Ectodermal cell (in vitro differentiated cells): ENCODE measurements at regions not wholly inside any gene's neighbourhood (a gene's known extent, or its start where the extent isn't known, plus 50 kb on each side); places are given as distances from the start of the nearest gene placed in this dataset.
A peak's percentile ranks its signal among the peaks of the same experiment; 100 is the strongest.

ENCODE experiments used
- H3K27ac ChIP-seq: 2 replicates; pipeline ENCODE4 v1.7.0; 2013; ENCODE audit warnings: mild to moderate bottlenecking, low read depth, low read length; ENCODE audit not compliant: insufficient read depth, poor library complexity, severe bottlenecking
- H3K27me3 ChIP-seq: 2 replicates; pipeline ENCODE4 v1.7.0; 2013; ENCODE audit warnings: mild to moderate bottlenecking, low read length; ENCODE audit not compliant: insufficient read depth, control insufficient read depth, poor library complexity, severe bottlenecking
- H3K36me3 ChIP-seq: one replicate; pipeline ENCODE4 v1.7.0; 2013; ENCODE audit warnings: low read length; ENCODE audit not compliant: control insufficient read depth, insufficient read depth
- H3K4me1 ChIP-seq: one replicate; pipeline ENCODE4 v1.7.0; 2013; ENCODE audit warnings: low read length; ENCODE audit not compliant: control insufficient read depth, insufficient read depth
- H3K4me3 ChIP-seq: 2 replicates; pipeline ENCODE4 v1.7.0; 2013; ENCODE audit warnings: low read depth, low read length, control low read depth; ENCODE audit not compliant: insufficient read depth
- H3K9me3 ChIP-seq: 2 replicates; pipeline ENCODE4 v1.7.0; 2013; ENCODE audit warnings: mild to moderate bottlenecking, low read length, moderate library complexity; ENCODE audit not compliant: control insufficient read depth
- WGBS, 2 experiments: methylation state at CpG; one replicate each; pipeline ENCODE4 v1.1.7; 2013; ENCODE audit warnings: missing lambda C conversion rate in 2 of 2; 5-methylcytosine and 5-hydroxymethylcytosine counted together

DNA sequence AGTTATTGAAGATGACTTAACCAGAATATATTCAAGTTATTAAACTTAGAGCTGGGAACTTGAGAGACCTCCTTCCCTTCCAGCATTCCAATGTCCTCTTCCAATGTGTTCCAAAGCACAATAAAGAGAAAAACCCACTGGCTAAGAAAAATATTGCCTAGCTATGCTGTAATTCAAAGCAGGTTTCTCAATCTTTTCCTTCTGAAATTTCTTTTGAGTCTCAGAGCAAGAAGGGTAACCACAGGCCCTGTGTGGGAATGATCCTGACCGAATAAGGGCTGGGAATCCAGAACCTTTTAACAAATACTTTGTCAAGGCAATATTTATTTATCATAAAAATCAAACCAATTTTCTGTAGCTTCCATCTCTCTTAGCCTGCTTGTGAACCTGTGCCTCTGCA lies 150.7 kb upstream of the SFRP2 start:
- Histone ChIP-seq H3K27ac (no peak overlapping the region), H3K36me3 (no peaks in the 10 kb centered on the region), H3K4me3 (no peak overlapping the region), H3K9me3 (no peaks in the 10 kb centered on the region), H3K4me1 (peaks cover under 1% of the 10 kb centered on the region), H3K27me3 (no peaks in the 10 kb centered on the region)
- 89 to 100% methylated on average over 1 of the region's 1 CpG for WGBS, 2 experiments

DNA sequence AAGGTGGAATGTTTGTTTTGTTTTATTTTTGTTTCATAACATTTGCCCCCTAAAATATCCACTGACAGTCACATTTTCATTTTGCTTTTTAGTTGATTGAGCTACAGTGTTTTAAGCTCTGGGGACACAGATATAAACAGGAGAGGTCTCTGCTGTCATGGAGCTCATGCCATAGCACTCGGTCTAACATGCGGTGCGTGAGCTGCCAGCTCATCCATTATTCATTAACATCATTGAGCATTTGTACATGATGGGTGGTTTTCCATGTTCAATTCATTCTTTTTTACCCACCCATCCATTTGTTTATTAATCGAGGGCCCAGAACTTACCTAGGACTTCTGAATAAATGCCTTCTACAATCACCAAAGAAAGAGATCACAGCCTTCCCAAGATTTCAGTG lies 150.1 kb upstream of the SFRP2 start:
- H3K36me3 ChIP-seq = no peaks in the 10 kb centered on the region
- no peak overlapping the region for H3K4me3 ChIP-seq
- H3K27me3 ChIP-seq = no peaks in the 10 kb centered on the region
- WGBS, 2 experiments = 87 to 99% methylated on average over 4 of the region's 4 CpGs
- H3K4me1 ChIP-seq = peaks cover 6% of the 10 kb centered on the region
- H3K27ac ChIP-seq = no peak overlapping the region
- H3K9me3 ChIP-seq = no peaks in the 10 kb centered on the region

DNA sequence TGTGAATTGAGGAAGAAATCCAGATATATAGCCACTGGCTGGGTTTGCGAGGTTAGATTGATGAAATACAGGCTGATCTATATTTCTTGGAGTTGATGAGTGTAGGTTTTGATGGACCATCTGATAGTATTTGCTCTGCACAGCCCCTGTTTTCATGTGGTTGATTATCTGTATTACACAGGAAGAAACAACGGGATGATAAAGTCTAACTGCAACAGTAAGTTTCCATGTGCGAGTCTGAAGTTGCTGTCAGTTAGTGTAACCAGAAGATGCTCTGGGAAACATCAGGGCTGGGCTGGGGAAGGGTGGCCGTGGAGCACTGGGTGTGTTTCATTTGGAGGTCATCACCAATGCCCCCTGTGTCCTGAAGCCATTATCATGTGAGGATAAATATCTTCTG lies 148.4 kb upstream of the SFRP2 start:
- H3K36me3 ChIP-seq = no peaks in the 10 kb centered on the region
- no peak overlapping the region for H3K4me3 ChIP-seq
- no peaks in the 10 kb centered on the region for H3K9me3 ChIP-seq
- WGBS, 2 experiments = 90 to 95% methylated on average over 4 of the region's 4 CpGs
- no peak overlapping the region for H3K27ac ChIP-seq
- H3K27me3 ChIP-seq = no peaks in the 10 kb centered on the region
- H3K4me1 ChIP-seq = peaks cover 17% of the 10 kb centered on the region

DNA sequence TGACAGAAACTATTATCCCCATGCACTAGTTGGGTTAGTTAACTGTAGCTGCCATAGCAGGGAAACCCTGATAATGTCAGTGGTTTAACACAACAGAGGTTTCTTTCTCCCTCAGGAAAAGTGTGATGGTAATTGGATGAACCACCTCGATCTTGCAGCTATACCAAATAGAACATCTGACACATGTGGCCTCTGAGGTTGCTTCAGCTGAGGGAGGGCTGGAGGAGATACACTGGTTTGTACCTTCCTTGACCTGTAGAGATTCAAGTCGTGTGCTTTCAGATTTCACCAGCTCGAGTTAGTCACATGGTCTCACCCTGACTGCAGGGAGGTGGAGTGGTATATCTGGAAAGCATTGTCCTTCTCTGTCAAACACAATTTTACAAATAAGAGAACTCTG lies 147.2 kb upstream of the SFRP2 start:
- H3K9me3 ChIP-seq = no peaks in the 10 kb centered on the region
- H3K36me3 ChIP-seq = no peaks in the 10 kb centered on the region
- no peak overlapping the region for H3K4me3 ChIP-seq
- H3K4me1 ChIP-seq = peaks cover 26% of the 10 kb centered on the region
- no peaks in the 10 kb centered on the region for H3K27me3 ChIP-seq
- 78 to 90% methylated on average over 2 to 3 of the region's 3 CpGs for WGBS, 2 experiments
- H3K27ac ChIP-seq = no peak overlapping the region

DNA sequence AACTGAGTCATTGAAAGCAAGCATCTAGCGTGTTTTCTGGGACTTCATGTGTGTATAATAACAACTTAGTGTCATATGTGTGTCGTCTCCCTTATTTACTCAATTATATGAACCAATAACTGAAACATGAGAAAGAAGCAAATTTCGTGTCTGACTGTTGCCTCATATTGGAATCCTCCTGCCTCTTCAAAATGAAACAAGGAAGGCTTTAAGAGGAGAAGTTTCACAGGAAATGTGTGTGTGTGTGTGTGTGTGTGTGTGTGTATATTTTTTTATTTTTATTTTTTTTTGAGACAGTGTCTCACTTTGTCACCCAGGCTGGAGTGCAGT lies 145.8 kb upstream of the SFRP2 start:
- Histone ChIP-seq H3K27me3 (no peaks in the 10 kb centered on the region), H3K9me3 (no peaks in the 10 kb centered on the region), H3K36me3 (no peaks in the 10 kb centered on the region), H3K27ac (no peak overlapping the region), H3K4me3 (no peak overlapping the region), H3K4me1 (peaks cover 38% of the 10 kb centered on the region)
- 98 to 100% methylated on average over 1 to 3 of the region's 3 CpGs for WGBS, 2 experiments

DNA sequence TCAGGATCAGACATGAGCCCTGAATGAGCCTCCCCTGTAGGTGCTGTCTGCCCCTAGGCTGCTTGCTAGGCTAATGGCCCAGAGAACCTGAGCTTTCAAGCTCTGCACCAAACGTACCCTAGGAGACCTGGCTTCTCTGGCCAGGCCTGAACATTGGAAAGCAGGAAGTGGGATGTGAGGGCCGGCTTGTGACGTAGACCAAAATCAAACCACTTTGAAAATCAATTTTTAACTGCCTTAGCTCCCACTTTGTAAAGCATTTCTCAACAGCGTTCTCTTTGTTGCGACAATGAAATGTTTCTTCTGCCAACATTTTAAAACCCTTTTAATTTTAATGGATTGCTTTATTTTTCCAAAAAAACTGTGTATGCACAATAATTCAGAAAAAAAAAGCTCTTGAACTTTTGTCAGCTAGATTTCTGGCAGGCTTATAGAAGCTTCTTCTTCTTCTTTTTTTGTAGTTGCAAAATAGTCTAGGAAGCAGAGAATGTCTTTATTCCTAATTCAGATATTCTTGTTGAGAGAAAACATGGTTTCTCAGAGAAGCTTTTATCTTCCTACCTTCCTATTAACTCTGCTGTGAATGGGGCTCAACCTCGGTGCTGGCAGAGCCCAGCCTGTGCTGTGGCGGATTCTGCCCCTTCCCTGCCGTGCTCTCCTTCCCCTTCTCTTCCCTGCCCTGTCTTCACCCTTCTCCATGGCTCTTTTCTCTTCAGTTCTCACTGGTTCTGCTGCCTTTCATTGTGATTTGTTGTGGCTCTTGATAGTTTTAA lies 145.2 kb upstream of the SFRP2 start:
- H3K27ac ChIP-seq = no peak overlapping the region
- 81 to 84% methylated on average over 8 of the region's 8 CpGs for WGBS, 2 experiments
- no peaks in the 10 kb centered on the region for H3K9me3 ChIP-seq
- H3K36me3 ChIP-seq = no peaks in the 10 kb centered on the region
- H3K4me3 ChIP-seq = no peak overlapping the region
- no peaks in the 10 kb centered on the region for H3K27me3 ChIP-seq
- H3K4me1 ChIP-seq = peaks cover 41% of the 10 kb centered on the region

DNA sequence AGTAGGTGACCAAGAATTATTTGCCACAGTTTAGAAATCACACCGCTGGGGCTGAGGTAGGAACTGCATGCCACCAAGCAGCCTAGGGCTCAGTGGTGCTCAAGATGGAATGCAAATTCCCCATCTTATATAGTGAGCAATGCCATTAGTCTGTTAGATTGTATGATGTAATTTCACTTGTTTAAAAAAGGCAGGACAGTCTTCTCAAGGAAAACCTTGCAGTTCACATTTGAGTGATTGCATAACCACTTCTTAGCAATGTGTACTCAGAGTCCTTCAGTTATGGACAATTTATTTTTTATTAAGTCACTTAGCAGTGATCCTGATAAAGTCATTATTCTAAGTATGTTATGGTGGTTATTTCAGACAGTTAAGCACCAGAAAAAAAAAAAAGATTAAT lies 142.9 kb upstream of the SFRP2 start:
- H3K27me3 ChIP-seq = no peaks in the 10 kb centered on the region
- H3K4me3 ChIP-seq = no peak overlapping the region
- no peak overlapping the region for H3K27ac ChIP-seq
- peaks cover 53% of the 10 kb centered on the region for H3K4me1 ChIP-seq
- 92 to 93% methylated on average over 1 of the region's 1 CpG for WGBS, 2 experiments
- no peaks in the 10 kb centered on the region for H3K9me3 ChIP-seq
- H3K36me3 ChIP-seq = no peaks in the 10 kb centered on the region

DNA sequence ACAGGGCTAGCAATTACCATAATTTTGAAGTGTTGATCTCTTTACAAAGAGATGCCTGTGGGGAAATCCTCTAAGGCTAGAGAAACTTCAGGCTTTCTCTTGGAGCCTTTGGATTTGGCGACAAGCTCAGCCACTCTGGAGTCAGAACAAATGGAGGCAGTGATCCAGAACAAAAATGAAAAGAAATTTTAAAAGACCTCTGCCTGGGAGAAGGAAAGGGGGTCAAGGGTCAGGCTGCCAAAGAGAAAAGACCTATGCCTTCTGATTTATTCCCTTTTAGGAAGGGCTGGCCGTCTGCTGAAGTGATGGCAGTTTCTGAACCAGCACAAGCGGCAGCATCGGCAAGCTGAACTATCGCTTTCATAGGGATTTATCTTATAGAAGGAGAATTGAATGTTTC lies 140.8 kb upstream of the SFRP2 start:
- H3K4me3 ChIP-seq = no peak overlapping the region
- peak overlapping the region; percentile 56 for H3K27ac ChIP-seq
- H3K36me3 ChIP-seq = no peaks in the 10 kb centered on the region
- H3K27me3 ChIP-seq = no peaks in the 10 kb centered on the region
- 25 to 26% methylated on average over 5 of the region's 5 CpGs for WGBS, 2 experiments
- peaks cover 53% of the 10 kb centered on the region for H3K4me1 ChIP-seq
- no peaks in the 10 kb centered on the region for H3K9me3 ChIP-seq

DNA sequence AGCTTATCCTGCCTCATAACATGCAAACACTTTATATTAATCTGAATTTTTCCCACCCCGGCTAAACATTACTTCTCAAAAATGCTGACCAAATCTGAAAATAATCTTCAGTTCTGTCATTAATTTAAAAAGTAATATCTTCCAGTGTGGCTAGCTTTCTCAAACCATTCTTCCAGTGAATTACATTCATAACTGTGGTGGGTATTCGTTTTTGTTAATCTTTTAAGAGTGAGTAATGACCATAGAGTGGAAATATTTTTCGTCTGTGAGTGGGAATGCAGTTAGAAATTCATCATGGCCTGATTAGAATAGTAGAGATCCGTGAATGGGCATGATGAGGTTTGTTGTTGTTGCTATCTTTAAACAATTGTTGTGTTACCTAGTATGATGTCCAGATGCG lies 138.6 kb upstream of the SFRP2 start:
- Histone ChIP-seq H3K27ac (no peak overlapping the region), H3K27me3 (no peaks in the 10 kb centered on the region), H3K36me3 (no peaks in the 10 kb centered on the region), H3K9me3 (no peaks in the 10 kb centered on the region), H3K4me3 (no peak overlapping the region), H3K4me1 (peaks cover 36% of the 10 kb centered on the region)
- WGBS, 2 experiments = 96 to 97% methylated on average over 5 of the region's 5 CpGs

DNA sequence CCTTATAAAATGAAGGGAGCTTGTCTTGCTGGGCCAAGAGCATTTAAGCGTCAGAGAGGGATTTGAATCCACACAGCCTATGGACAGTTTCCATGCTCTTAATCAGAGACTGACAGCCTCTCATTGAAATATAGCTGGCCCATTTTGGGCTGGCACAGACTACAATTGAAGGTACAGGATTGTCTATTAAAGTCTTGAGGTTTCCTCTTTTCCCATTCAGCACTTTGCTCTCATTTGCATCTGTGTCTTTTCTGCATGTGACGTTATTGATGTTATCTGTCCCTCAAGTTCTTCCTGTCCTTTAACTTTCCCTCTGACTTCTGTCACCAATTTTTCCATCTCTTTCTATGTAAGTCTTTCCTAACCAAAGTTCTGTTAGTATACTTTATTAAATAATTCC lies 133.3 kb upstream of the SFRP2 start:
- no peaks in the 10 kb centered on the region for H3K36me3 ChIP-seq
- H3K9me3 ChIP-seq = no peaks in the 10 kb centered on the region
- H3K4me1 ChIP-seq = no peaks in the 10 kb centered on the region
- no peak overlapping the region for H3K27ac ChIP-seq
- H3K27me3 ChIP-seq = no peaks in the 10 kb centered on the region
- no peak overlapping the region for H3K4me3 ChIP-seq
- 95 to 98% methylated on average over 2 of the region's 2 CpGs for WGBS, 2 experiments

DNA sequence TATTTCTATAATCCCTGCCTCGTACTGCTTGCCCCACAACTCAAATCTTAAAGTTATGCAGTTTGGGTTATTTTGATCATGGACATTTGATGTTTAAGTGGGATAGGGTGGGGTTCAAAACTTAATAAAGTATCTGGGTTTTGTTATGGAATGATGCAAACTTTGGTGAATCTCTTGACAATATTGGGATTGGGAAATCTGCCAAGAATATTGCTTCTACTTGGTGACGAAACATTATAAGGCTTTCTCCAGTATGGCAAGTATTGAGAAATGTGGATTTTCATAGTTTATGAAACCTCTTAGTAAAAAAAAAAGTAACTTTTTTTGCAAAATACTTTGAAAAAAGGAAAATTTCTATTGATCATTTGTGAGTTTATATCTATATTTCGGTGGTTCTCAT lies 130.8 kb upstream of the SFRP2 start:
- Histone ChIP-seq H3K36me3 (no peaks in the 10 kb centered on the region), H3K9me3 (no peaks in the 10 kb centered on the region), H3K4me3 (no peak overlapping the region), H3K27ac (no peak overlapping the region), H3K4me1 (no peaks in the 10 kb centered on the region), H3K27me3 (no peaks in the 10 kb centered on the region)
- 87 to 99% methylated on average over 2 to 3 of the region's 3 CpGs for WGBS, 2 experiments
